Right ventricle myocardium inferior (tissue), 1 donor: ENCODE measurements at regions not wholly inside any gene's neighbourhood (a gene's known extent, or its start where the extent isn't known, plus 50 kb on each side); places are given as distances from the start of the nearest gene placed in this dataset.
"Not testable (repeated sequence)": the region's sequence is repeated elsewhere in the genome, so short reads cannot be mapped to it uniquely, and the experiment has no call there.

Experiments used
- ATAC-seq: fragments of 200-7000 bp; cut with Tn5 transposase; one replicate; pipeline ENCODE4 v1.9.1; 2020; ENCODE audit warnings: mild to moderate bottlenecking, moderate library complexity
- DNase-seq: peaks from one replicate; pipeline ENCODE4 v3.0.0; 2021; ENCODE audit errors: missing footprints
- intact Hi-C: fragments of 100-400 bp; cut with DNase I; formaldehyde crosslinking; loops from one replicate; pipeline ENCODE4 v1.11.0; 2022
- donor health status: DM: no; HTN: yes; CAD: no; lungs with severe emphysema.

- intact Hi-C loops = no loop called here
- ATAC-seq (no peak), DNase-seq (no peak)
These were observed 233.9 kb downstream of the ZNF248 start for GRCh38 chr10:37623506-37623905.

- ATAC-seq = peak; percentile 83
- intact Hi-C loops = no loop called here
- no peak for DNase-seq
These were observed 238.1 kb downstream of the ZNF248 start for GRCh38 chr10:37619336-37619735.

- intact Hi-C loops = no loop called here
- no peak for DNase-seq
- ATAC-seq = no peak
These were observed 269.1 kb downstream of the ZNF248 start for GRCh38 chr10:37588299-37588698.

GRCh38 chr10:37584643-37585042 lies 272.8 kb downstream of the ZNF248 start:
- no peak for DNase-seq
- intact Hi-C loops = no loop called here
- ATAC-seq = no peak

- DNase-seq = no peak
- no peak for ATAC-seq
- intact Hi-C loops = no loop called here
These were observed 275.2 kb downstream of the ZNF248 start for GRCh38 chr10:37582237-37582636.

- ATAC-seq = no peak
- intact Hi-C loops = no loop called here
These were observed 281.3 kb downstream of the ZNF248 start for GRCh38 chr10:37576154-37576553.

GRCh38 chr10:37572206-37572605 lies 285.2 kb downstream of the ZNF248 start:
- intact Hi-C loops = no loop called here
- ATAC-seq (no peak), DNase-seq (no peak)

More at GRCh38 chr10:37576154-37576553, 281.3 kb downstream of the ZNF248 start:
- DNase-seq = no peak

GRCh38 chr10:37566332-37566731 lies 291.1 kb downstream of the ZNF248 start:
- intact Hi-C loops = no loop called here
- ATAC-seq (no peak), DNase-seq (no peak)

GRCh38 chr10:37563715-37564108 lies 293.7 kb downstream of the ZNF248 start:
- DNase-seq (no peak), ATAC-seq (no peak)
- intact Hi-C loops = no loop called here

GRCh38 chr10:37563107-37563714 lies 294.2 kb downstream of the ZNF248 start:
- DNase-seq (no peak), ATAC-seq (peak; percentile 39)
- intact Hi-C loops = no loop called here

GRCh38 chr10:37552881-37553280 lies 304.5 kb downstream of the ZNF248 start:
- DNase-seq (no peak), ATAC-seq (no peak)
- intact Hi-C loops = no loop called here

- no peak for ATAC-seq
- no peak for DNase-seq
- intact Hi-C loops = no loop called here
These were observed 308.4 kb downstream of the ZNF248 start for GRCh38 chr10:37549054-37549453.

GRCh38 chr10:37535459-37536246 lies 321.8 kb downstream of the ZNF248 start:
- ATAC-seq (no peak), DNase-seq (no peak)
- intact Hi-C loops = loop anchor here (10.0 kb wide), 1 partner anchor 169 kb away; no protein-coding TSS in a partner anchor

- no peak for DNase-seq
- no peak for ATAC-seq
- intact Hi-C loops = loop anchor here (10.0 kb wide), 1 partner anchor 171 kb away; no protein-coding TSS in a partner anchor
These were observed 323.2 kb downstream of the ZNF248 start for GRCh38 chr10:37534166-37534565.

GRCh38 chr10:37525410-37525809 lies 332.0 kb downstream of the ZNF248 start:
- DNase-seq, ATAC-seq, intact Hi-C loops: not testable (repeated sequence)

- ATAC-seq (peak; percentile 77), DNase-seq (no peak)
- intact Hi-C loops = no loop called here
These were observed 336.9 kb downstream of the ZNF248 start for GRCh38 chr10:37520488-37520887.

- DNase-seq, ATAC-seq: not testable (repeated sequence)
- intact Hi-C loops = loop anchor here (10.0 kb wide), 1 partner anchor 76 kb away; no protein-coding TSS in a partner anchor
These were observed 346.9 kb downstream of the ZNF248 start for GRCh38 chr10:37510520-37510919.

- DNase-seq (no peak), ATAC-seq (no peak)
- intact Hi-C loops = no loop called here
These were observed 361.3 kb downstream of the ZNF248 start for GRCh38 chr10:37496061-37496460.

- ATAC-seq = no peak
- intact Hi-C loops = no loop called here
These were observed 362.0 kb downstream of the ZNF248 start for GRCh38 chr10:37495415-37495814.

GRCh38 chr10:37493185-37493796 lies 364.1 kb downstream of the ZNF248 start:
- DNase-seq, ATAC-seq, intact Hi-C loops: not testable (repeated sequence)

More at GRCh38 chr10:37495415-37495814, 362.0 kb downstream of the ZNF248 start:
- no peak for DNase-seq
